ENCODE measurements at regions not wholly inside any gene's neighbourhood (a gene's known extent, or its start where the extent isn't known, plus 50 kb on each side); places are given as distances from the start of the nearest gene placed in this dataset.

DNA sequence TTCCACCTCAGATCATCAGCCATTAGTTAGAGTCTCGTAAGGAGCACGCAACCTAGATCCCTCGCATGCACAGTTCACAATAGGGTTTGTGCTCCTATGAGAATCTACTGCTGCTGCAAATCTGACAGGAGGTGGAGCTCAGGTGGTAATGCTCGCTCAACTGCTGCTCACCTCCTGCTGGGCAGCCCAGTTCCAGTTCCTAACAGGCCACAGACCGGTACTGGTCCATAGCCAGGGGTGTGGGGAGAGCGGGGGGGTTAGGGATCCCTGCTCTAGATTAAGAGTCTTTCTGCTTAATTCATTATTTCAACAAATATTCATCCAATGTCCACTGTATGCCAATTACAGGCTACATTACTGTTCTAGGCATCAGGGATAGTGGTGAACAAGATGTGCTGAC is 170.4 kb upstream of the KBTBD8 start:
- no peak overlapping the region for H3K27ac ChIP-seq
- H3K4me3 ChIP-seq, result no peak overlapping the region
- no peaks in the 10 kb centered on the region for H3K27me3 ChIP-seq (replicated peaks in 1 of 7)
- 89 to 97% (median 92%) methylated on average over 6 of the region's 6 CpGs for WGBS, 5 donors
- H3K9me3 ChIP-seq, result no peaks in the 10 kb centered on the region
- intact Hi-C loops (cut with DNase I; ENCODE audit: low total_unique reads), result no loop called here
- H3K4me1 ChIP-seq, result no peaks in the 10 kb centered on the region
- TF ChIP-seq POLR2A (IDR thresholded peaks at IDR 0.05), result no peak
- TF ChIP-seq, protein P1, sequence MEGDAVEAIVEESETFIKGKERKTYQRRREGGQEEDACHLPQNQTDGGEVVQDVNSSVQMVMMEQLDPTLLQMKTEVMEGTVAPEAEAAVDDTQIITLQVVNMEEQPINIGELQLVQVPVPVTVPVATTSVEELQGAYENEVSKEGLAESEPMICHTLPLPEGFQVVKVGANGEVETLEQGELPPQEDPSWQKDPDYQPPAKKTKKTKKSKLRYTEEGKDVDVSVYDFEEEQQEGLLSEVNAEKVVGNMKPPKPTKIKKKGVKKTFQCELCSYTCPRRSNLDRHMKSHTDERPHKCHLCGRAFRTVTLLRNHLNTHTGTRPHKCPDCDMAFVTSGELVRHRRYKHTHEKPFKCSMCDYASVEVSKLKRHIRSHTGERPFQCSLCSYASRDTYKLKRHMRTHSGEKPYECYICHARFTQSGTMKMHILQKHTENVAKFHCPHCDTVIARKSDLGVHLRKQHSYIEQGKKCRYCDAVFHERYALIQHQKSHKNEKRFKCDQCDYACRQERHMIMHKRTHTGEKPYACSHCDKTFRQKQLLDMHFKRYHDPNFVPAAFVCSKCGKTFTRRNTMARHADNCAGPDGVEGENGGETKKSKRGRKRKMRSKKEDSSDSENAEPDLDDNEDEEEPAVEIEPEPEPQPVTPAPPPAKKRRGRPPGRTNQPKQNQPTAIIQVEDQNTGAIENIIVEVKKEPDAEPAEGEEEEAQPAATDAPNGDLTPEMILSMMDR (IDR thresholded peaks at IDR 0.05 in 8 of 11, conservative IDR thresholded peaks at IDR 0.05 in 3 of 11), result no peak
- no peak for TF ChIP-seq POLR2AphosphoS5 (IDR thresholded peaks at IDR 0.05)
- no peaks in the 10 kb centered on the region for H3K36me3 ChIP-seq
- DNase-seq, result no peak

DNA sequence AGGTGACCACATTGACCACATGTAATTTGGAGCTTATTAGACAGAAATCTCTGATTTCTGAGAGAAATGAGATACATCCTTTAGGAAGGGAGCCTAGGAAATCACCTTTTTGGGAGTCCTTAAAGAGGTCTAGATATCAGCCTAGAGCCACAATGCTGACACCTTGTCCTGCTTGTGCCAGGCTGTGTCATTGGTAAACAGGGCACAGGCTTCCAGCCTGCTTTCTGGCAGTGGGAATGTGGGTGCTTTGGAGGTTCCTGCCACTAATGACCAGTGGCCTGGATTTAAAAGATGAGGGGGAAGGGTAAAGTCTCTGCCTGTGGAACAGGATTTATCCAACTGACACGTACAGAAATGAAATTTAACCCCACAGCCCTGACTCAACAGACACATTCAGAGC is 169.8 kb upstream of the KBTBD8 start:
- H3K27me3 ChIP-seq (replicated peaks in 1 of 7), result no peaks in the 10 kb centered on the region
- no peaks in the 10 kb centered on the region for H3K4me1 ChIP-seq
- H3K4me3 ChIP-seq, result no peak overlapping the region
- TF ChIP-seq POLR2AphosphoS5 (IDR thresholded peaks at IDR 0.05) (no peak), POLR2A (IDR thresholded peaks at IDR 0.05) (no peak)
- TF ChIP-seq, protein P1 (IDR thresholded peaks at IDR 0.05 in 8 of 11, conservative IDR thresholded peaks at IDR 0.05 in 3 of 11), result no peak
- intact Hi-C loops (cut with DNase I; ENCODE audit: low total_unique reads), result no loop called here
- no peak for DNase-seq
- no peaks in the 10 kb centered on the region for H3K36me3 ChIP-seq
- no peaks in the 10 kb centered on the region for H3K9me3 ChIP-seq
- WGBS, 5 donors, result 74 to 94% (median 88%) methylated on average over 1 of the region's 1 CpG
- no peak overlapping the region for H3K27ac ChIP-seq

DNA sequence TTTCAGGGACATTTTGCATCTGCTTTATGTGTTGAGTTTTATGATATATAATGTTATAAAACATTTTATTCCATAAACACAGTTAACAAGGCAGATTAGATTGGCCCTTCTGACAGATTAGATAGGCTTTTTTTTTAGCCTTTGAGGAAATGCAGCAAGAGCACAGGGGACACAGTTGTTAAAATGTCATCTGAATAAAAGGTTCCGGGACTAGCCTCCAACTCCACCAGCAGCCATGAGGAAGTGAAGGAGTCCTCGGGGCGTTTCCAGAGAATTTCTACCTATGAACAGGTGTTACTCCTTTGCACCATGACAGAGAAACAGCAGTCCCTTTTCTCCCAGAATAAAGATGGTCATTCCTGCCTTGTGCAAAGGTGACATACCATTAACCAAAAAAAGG is 167.8 kb upstream of the KBTBD8 start:
- no peaks in the 10 kb centered on the region for H3K36me3 ChIP-seq
- no peak for DNase-seq
- no peaks in the 10 kb centered on the region for H3K4me1 ChIP-seq
- no peaks in the 10 kb centered on the region for H3K27me3 ChIP-seq (replicated peaks in 1 of 7)
- WGBS, 5 donors, result 71 to 81% (median 74%) methylated on average over 3 of the region's 3 CpGs
- intact Hi-C loops (cut with DNase I; ENCODE audit: low total_unique reads), result no loop called here
- no peaks in the 10 kb centered on the region for H3K9me3 ChIP-seq
- H3K27ac ChIP-seq, result no peak overlapping the region
- no peak overlapping the region for H3K4me3 ChIP-seq
- TF ChIP-seq POLR2AphosphoS5 (IDR thresholded peaks at IDR 0.05) (no peak), POLR2A (IDR thresholded peaks at IDR 0.05) (no peak)
- TF ChIP-seq, protein P1 (IDR thresholded peaks at IDR 0.05 in 8 of 11, conservative IDR thresholded peaks at IDR 0.05 in 3 of 11), result no peak

DNA sequence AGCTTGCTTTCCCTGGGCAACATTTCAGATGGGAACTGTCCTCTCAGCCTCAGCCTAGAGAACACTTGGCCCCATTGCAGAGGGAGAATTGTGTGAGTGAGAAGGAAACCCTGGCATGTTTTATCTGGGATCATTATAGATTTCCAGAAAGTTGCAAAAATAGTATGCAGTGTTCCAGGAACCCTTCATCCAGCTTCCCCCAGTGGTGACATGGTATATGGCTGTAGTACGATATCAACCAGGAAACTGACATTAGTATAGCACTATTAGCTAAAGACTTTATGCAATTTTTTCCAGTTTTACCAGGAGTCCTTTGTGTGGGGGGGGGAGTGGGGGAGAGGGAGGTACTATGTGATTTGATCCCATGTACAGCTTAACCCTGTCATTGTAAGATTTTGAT is 166.2 kb upstream of the KBTBD8 start:
- no peak for TF ChIP-seq POLR2A (IDR thresholded peaks at IDR 0.05)
- no peak for TF ChIP-seq POLR2AphosphoS5 (IDR thresholded peaks at IDR 0.05)
- TF ChIP-seq, protein P1 (IDR thresholded peaks at IDR 0.05 in 8 of 11, conservative IDR thresholded peaks at IDR 0.05 in 3 of 11), result no peak
- no peak for DNase-seq
- H3K4me3 ChIP-seq, result no peak overlapping the region
- intact Hi-C loops (cut with DNase I; ENCODE audit: low total_unique reads), result no loop called here
- no peaks in the 10 kb centered on the region for H3K36me3 ChIP-seq
- no peaks in the 10 kb centered on the region for H3K27me3 ChIP-seq (replicated peaks in 1 of 7)
- WGBS, 5 donors, result 84 to 100% (median 90%) methylated on average over 1 of the region's 1 CpG
- H3K27ac ChIP-seq, result no peak overlapping the region
- no peaks in the 10 kb centered on the region for H3K9me3 ChIP-seq
- no peaks in the 10 kb centered on the region for H3K4me1 ChIP-seq

Data from spleen (tissue), 11 donors.